Astrocyte (in vitro differentiated cells and primary cell): ENCODE measurements at regions not wholly inside any gene's neighbourhood (a gene's known extent, or its start where the extent isn't known, plus 50 kb on each side); places are given as distances from the start of the nearest gene placed in this dataset.

Experiments used
- DNase-seq: peaks from one replicate; pipeline ENCODE4 v3.0.0-alpha.2; 2010; ENCODE audit warnings: low read depth
- FAIRE-seq: peaks from 2 replicates; lab custom pipeline; 2011; peaks lifted over from hg19 to GRCh38; lab: Jason Lieb, UNC
- H2AFZ ChIP-seq: 2 replicates; pipeline ENCODE4 v1.6.0; 2012; ENCODE audit warnings: low read depth, low read length, inconsistent platforms
- H3K27ac ChIP-seq: 2 replicates; pipeline ENCODE4 v1.5.1; 2011; ENCODE audit warnings: low read depth, low read length, inconsistent platforms
- H3K27me3 ChIP-seq: 2 replicates; pipeline ENCODE4 v1.6.0; 2011; ENCODE audit warnings: low read length, inconsistent platforms; ENCODE audit not compliant: insufficient read depth
- H3K36me3 ChIP-seq: 2 replicates; pipeline ENCODE4 v1.5.1; 2011; ENCODE audit warnings: low read length, inconsistent platforms; ENCODE audit not compliant: insufficient read depth
- H3K4me1 ChIP-seq: 2 replicates; pipeline ENCODE4 v1.5.1; 2011; ENCODE audit warnings: low read length, inconsistent platforms; ENCODE audit not compliant: insufficient read depth
- H3K4me2 ChIP-seq: 2 replicates; pipeline ENCODE4 v1.6.0; 2012; ENCODE audit warnings: low read length, inconsistent platforms
- H3K4me3 ChIP-seq: 2 replicates; pipeline ENCODE4 v1.5.1; 2011; ENCODE audit warnings: low read depth, mild to moderate bottlenecking, low read length, inconsistent platforms; ENCODE audit not compliant: insufficient read depth
- H3K79me2 ChIP-seq: 2 replicates; pipeline ENCODE4 v1.6.0; 2012; ENCODE audit warnings: mild to moderate bottlenecking, low read length, inconsistent platforms; ENCODE audit not compliant: insufficient read depth
- H3K9ac ChIP-seq: 2 replicates; pipeline ENCODE4 v1.6.0; 2012; ENCODE audit warnings: mild to moderate bottlenecking, low read length, inconsistent platforms
- H3K9me3 ChIP-seq: 2 replicates; pipeline ENCODE4 v1.5.1; 2012; ENCODE audit warnings: low read depth, mild to moderate bottlenecking, low read length, inconsistent platforms; ENCODE audit not compliant: insufficient read depth
- H4K20me1 ChIP-seq: 2 replicates; pipeline ENCODE4 v1.6.0; 2012; ENCODE audit warnings: low read length, inconsistent platforms; ENCODE audit not compliant: insufficient read depth
- H3K27ac Mint-ChIP-seq: one replicate; pipeline ENCODE4 v1.8.0; 2021; ENCODE audit warnings: mild to moderate bottlenecking, mixed read lengths; ENCODE audit not compliant: unreplicated experiment
- H3K27me3 Mint-ChIP-seq: one replicate; pipeline ENCODE4 v1.8.0; 2021; ENCODE audit warnings: low read depth, mixed read lengths; ENCODE audit not compliant: unreplicated experiment
- H3K36me3 Mint-ChIP-seq: one replicate; pipeline ENCODE4 v1.8.0; 2021; ENCODE audit warnings: low read depth, mixed read lengths; ENCODE audit not compliant: unreplicated experiment
- H3K4me1 Mint-ChIP-seq: one replicate; pipeline ENCODE4 v1.8.0; 2021; ENCODE audit warnings: low read depth, mixed read lengths; ENCODE audit not compliant: unreplicated experiment
- H3K4me3 Mint-ChIP-seq: one replicate; pipeline ENCODE4 v1.8.0; 2021; ENCODE audit warnings: mild to moderate bottlenecking, moderate library complexity, mixed read lengths; ENCODE audit not compliant: unreplicated experiment
- H3K9me3 Mint-ChIP-seq: one replicate; pipeline ENCODE4 v1.8.0; 2021; ENCODE audit warnings: mild to moderate bottlenecking, mixed read lengths; ENCODE audit not compliant: unreplicated experiment
- EZH2 ChIP-seq: IDR thresholded peaks from 2 replicates; pipeline ENCODE4 v1.6.1; 2012; ENCODE audit warnings: mild to moderate bottlenecking, low read length, inconsistent platforms; ENCODE audit not compliant: insufficient read depth
- TF ChIP-seq, protein P1 (sequence below): IDR thresholded peaks from 2 replicates; pipeline ENCODE4 v1.5.1; 2011; ENCODE audit warnings: low read depth, mild to moderate bottlenecking, inconsistent platforms, low read length, moderate library complexity; ENCODE audit not compliant: insufficient read depth

GRCh38 chr14:40694023-40694422, 912.7 kb upstream of the LRFN5 start:
- H3K4me3 Mint-ChIP-seq = no peak overlapping the region
- FAIRE-seq (no peak), DNase-seq (no peak)
- Histone ChIP-seq H3K4me2 (no peak overlapping the region), H3K9ac (no peak overlapping the region), H3K27me3 (no peaks in the 10 kb centered on the region), H3K4me3 (no peak overlapping the region), H3K27ac (no peak overlapping the region), H3K4me1 (no peaks in the 10 kb centered on the region), H2AFZ (no peak overlapping the region), H3K79me2 (no peaks in the 10 kb centered on the region), H3K36me3 (no peaks in the 10 kb centered on the region), H4K20me1 (no peaks in the 10 kb centered on the region), H3K9me3 (no peaks in the 10 kb centered on the region)
- TF ChIP-seq, protein P1, sequence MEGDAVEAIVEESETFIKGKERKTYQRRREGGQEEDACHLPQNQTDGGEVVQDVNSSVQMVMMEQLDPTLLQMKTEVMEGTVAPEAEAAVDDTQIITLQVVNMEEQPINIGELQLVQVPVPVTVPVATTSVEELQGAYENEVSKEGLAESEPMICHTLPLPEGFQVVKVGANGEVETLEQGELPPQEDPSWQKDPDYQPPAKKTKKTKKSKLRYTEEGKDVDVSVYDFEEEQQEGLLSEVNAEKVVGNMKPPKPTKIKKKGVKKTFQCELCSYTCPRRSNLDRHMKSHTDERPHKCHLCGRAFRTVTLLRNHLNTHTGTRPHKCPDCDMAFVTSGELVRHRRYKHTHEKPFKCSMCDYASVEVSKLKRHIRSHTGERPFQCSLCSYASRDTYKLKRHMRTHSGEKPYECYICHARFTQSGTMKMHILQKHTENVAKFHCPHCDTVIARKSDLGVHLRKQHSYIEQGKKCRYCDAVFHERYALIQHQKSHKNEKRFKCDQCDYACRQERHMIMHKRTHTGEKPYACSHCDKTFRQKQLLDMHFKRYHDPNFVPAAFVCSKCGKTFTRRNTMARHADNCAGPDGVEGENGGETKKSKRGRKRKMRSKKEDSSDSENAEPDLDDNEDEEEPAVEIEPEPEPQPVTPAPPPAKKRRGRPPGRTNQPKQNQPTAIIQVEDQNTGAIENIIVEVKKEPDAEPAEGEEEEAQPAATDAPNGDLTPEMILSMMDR = no peak
- no peak for TF ChIP-seq EZH2
- H3K36me3 Mint-ChIP-seq = no peaks in the 10 kb centered on the region
- no peak overlapping the region for H3K27ac Mint-ChIP-seq
- no peaks in the 10 kb centered on the region for H3K9me3 Mint-ChIP-seq
- no peaks in the 10 kb centered on the region for H3K27me3 Mint-ChIP-seq
- H3K4me1 Mint-ChIP-seq = no peaks in the 10 kb centered on the region

GRCh38 chr14:40691066-40691465, 915.6 kb upstream of the LRFN5 start:
- no peaks in the 10 kb centered on the region for H3K27me3 Mint-ChIP-seq
- Histone ChIP-seq H3K4me1 (no peaks in the 10 kb centered on the region), H3K36me3 (no peaks in the 10 kb centered on the region), H3K4me2 (no peak overlapping the region), H3K9ac (no peak overlapping the region), H3K79me2 (no peaks in the 10 kb centered on the region), H3K27ac (no peak overlapping the region), H4K20me1 (no peaks in the 10 kb centered on the region), H3K27me3 (no peaks in the 10 kb centered on the region), H2AFZ (no peak overlapping the region), H3K4me3 (no peak overlapping the region), H3K9me3 (no peaks in the 10 kb centered on the region)
- H3K4me1 Mint-ChIP-seq = no peaks in the 10 kb centered on the region
- H3K27ac Mint-ChIP-seq = no peak overlapping the region
- no peaks in the 10 kb centered on the region for H3K36me3 Mint-ChIP-seq
- no peak overlapping the region for H3K4me3 Mint-ChIP-seq
- no peak for FAIRE-seq
- TF ChIP-seq, protein P1 = no peak
- no peak for TF ChIP-seq EZH2
- H3K9me3 Mint-ChIP-seq = no peaks in the 10 kb centered on the region
- DNase-seq = no peak

- Histone ChIP-seq H3K9me3 (no peaks in the 10 kb centered on the region), H3K4me3 (no peak overlapping the region), H3K27ac (no peak overlapping the region), H3K27me3 (no peaks in the 10 kb centered on the region), H2AFZ (no peak overlapping the region), H3K36me3 (no peaks in the 10 kb centered on the region), H3K9ac (no peak overlapping the region), H3K4me2 (no peak overlapping the region), H3K4me1 (no peaks in the 10 kb centered on the region), H3K79me2 (no peaks in the 10 kb centered on the region), H4K20me1 (no peaks in the 10 kb centered on the region)
- Mint-ChIP-seq H3K27ac (no peak overlapping the region), H3K36me3 (no peaks in the 10 kb centered on the region), H3K27me3 (no peaks in the 10 kb centered on the region), H3K9me3 (no peaks in the 10 kb centered on the region), H3K4me3 (no peak overlapping the region), H3K4me1 (no peaks in the 10 kb centered on the region)
- DNase-seq (no peak), FAIRE-seq (no peak)
- no peak for TF ChIP-seq EZH2
These were observed 920.9 kb upstream of the LRFN5 start for GRCh38 chr14:40685764-40686163.
